ENCODE measurements at regions not wholly inside any gene's neighbourhood (a gene's known extent, or its start where the extent isn't known, plus 50 kb on each side); places are given as distances from the start of the nearest gene placed in this dataset.

DNA sequence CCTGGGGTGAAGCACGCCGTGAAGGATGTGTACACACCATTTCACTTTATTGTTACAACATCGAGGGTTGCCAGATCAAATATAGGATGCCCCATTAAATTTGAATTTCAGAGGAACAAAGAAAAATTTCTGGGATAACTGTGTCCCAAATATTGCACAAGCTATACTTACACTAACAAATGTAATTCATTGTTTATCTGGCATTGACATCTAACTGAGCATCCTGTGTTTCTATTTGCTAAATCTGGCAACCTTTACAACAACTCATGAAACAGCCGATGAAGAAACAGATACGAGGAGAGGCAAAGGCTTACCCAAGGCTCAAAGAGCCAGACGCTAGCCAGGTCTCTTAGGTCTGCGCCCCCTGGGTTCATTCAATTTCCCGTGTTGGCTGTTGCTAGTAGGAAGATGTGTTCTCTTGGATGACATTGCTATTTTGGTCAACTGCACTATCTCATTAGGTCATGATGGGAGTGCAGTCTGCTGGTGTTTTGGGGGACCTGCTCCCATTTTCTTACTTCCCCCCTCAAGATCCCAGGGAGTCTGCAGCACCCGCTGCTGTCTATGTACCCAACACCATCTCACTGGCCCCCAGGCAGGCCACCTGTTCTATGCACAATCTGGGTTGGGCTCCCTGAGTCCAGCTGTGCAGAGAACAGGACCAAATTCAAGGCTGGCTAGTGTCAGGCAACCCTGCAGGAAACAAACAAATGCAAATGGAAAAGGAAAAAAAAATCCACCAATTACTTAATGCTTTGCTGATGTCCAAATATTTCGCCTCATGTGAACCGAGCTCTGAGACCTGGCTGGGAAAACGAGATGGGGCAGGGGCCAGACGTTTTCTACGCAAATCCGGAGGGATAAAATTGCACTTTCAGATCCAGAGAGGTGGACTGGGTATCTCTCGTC lies 560.9 kb downstream of the MIAT start:
- TF ChIP-seq, protein P1, sequence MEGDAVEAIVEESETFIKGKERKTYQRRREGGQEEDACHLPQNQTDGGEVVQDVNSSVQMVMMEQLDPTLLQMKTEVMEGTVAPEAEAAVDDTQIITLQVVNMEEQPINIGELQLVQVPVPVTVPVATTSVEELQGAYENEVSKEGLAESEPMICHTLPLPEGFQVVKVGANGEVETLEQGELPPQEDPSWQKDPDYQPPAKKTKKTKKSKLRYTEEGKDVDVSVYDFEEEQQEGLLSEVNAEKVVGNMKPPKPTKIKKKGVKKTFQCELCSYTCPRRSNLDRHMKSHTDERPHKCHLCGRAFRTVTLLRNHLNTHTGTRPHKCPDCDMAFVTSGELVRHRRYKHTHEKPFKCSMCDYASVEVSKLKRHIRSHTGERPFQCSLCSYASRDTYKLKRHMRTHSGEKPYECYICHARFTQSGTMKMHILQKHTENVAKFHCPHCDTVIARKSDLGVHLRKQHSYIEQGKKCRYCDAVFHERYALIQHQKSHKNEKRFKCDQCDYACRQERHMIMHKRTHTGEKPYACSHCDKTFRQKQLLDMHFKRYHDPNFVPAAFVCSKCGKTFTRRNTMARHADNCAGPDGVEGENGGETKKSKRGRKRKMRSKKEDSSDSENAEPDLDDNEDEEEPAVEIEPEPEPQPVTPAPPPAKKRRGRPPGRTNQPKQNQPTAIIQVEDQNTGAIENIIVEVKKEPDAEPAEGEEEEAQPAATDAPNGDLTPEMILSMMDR (conservative IDR thresholded peaks at IDR 0.05; ENCODE audit: low read length), result no peak
- no peak overlapping the region for H3K4me3 ChIP-seq (ENCODE audit: low read length)
- peak; percentile 51 for DNase-seq (ENCODE audit: low read depth)

DNA sequence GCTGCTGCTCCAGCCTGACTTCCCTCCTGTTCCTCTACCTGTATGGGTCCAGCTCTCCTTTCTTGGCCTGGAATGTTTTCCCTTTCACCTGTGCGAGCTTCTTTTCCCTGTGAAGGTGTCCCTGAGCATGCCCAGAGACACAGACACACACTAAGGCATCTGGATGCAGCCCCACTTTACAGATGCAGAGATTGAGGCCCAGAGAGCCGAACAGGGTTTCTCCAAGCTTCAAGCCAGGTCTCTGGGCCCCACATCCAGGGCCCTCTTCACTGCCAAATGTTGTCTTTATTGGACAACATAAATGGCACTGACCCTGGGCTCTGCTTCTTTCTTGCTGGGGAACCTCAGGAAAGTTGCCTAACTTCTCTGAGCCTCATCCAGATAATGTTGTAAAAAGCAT lies 561.6 kb downstream of the MIAT start:
- TF ChIP-seq, protein P1 (conservative IDR thresholded peaks at IDR 0.05; ENCODE audit: low read length), result no peak
- no peak overlapping the region for H3K4me3 ChIP-seq (ENCODE audit: low read length)
- no peak for DNase-seq (ENCODE audit: low read depth)

DNA sequence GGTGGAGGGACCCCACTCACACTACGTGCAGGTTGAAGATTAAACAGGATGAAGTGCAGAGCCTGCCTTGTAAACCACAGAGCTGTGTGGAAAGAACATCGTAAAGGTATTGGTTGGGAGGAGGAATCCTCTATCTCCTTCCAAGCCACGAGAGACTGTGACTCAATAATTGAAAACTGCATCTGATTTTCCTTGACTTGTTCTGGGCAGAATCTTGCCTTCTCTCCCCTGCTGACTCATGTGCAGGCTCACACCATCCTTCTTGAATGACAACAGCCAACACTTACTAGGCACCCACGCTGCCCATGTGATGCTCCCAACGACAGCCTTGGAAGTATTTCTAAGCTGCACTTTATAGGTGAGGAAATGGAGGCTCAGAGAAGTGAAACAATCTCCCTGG lies 563.0 kb downstream of the MIAT start:
- H3K4me3 ChIP-seq (ENCODE audit: low read length), result no peak overlapping the region
- DNase-seq (ENCODE audit: low read depth), result peak; percentile 92
- TF ChIP-seq, protein P1 (conservative IDR thresholded peaks at IDR 0.05; ENCODE audit: low read length), result no peak

DNA sequence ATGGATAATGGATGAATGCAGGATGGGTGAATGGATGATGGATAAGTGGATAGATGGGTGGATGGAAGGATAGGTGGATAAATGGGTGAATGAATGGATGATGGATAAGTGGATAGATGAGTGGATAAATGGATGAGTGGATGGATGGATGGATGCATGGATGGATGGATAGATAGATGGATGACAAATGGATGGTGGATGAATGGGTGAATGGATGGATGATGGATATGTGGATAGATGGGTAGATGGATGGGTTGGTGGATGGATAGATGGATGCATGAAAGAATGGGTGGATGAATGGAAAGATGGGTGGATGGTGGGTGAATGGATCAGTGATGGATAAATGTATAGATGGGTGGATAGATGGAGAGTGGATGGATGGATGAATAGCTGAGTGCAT lies 564.8 kb downstream of the MIAT start:
- TF ChIP-seq, protein P1 (conservative IDR thresholded peaks at IDR 0.05; ENCODE audit: low read length), result no peak
- DNase-seq (ENCODE audit: low read depth), result no peak
- no peak overlapping the region for H3K4me3 ChIP-seq (ENCODE audit: low read length)

DNA sequence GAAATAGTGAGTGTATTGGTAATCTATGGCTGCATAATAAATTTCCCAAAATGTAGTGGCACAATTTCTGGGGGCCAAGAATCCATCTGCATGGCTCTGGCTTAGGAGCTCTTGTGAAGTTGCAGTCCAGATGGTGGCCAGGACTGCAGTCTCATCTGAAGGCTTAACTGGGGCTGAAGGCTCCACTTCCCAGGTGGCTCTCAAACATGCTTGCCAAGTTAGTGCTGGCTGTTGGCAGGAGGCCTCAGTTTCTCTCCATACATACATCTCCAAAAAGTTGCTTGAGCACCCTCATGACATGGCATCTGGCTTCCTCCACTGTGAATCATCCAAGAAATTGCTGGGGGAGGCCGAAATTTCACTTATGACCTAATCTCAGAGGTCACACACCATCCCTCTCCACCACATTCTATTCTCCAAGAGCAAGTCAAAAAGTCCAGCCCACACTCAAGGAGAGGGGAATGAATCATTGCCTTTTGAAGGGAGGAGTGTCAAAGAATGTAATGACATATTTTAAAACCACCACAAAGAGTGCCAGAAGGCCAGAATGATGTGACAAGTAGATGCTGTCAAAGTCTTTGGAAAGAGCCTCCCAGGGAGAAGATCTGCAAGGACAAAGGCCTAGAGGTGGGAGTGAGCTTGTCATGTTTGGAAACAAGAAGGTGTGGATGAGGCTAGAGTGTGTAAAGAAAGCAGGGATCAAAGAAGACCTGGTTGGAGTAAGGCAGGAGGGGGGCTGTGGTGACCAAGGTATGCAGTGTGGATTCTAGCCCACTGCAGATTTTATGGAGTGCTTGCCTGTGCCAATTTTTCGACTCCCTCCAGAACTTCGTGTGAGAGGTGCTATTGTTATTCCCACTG lies 566.2 kb downstream of the MIAT start:
- H3K4me3 ChIP-seq (ENCODE audit: low read length), result peak overlapping the region; percentile 1
- peak; percentile 98 for DNase-seq (ENCODE audit: low read depth)
- TF ChIP-seq, protein P1 (conservative IDR thresholded peaks at IDR 0.05; ENCODE audit: low read length), result no peak

DNA sequence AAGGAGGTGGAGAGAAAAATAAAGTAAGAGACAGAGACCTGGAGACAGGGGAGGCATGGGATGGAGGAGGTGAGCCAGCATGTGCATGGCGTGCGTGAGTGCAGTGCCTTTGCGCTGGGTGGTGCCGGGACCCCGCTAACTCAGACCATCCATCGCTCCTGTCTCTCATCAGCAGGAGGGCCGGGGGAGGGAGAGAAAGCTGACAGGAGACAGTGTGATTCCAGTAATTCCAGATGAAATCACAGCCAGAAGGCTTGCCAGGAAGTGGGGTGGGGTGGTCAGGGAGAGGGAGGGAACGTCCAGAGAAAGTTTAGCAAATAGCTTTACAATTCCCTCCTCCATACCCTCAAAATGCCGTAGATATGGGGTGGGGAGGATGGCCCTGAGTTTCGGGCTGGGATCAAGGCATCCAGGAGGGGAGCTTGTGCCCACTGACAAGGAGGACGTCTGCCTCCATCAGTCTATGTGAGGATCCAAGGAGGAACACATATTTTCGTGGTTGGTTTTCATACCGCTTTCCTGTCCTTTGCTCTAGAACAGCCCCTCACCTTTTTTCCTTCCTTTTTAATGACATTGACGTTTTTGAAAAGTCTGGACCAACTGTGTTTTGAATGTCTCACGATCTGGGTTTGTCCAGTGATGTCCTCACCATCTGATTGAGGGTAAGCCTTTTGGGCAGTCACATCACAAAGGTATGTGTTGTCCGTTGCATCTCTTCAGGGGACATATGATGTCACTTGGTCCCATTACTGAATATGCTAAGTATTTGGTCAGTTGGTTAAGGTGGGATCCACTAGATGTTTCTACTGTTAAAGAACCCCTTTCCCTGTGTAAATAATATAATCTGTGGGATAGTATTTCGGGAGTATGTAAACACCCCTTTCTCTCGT lies 567.3 kb downstream of the MIAT start:
- H3K4me3 ChIP-seq (ENCODE audit: low read length), result peak overlapping the region; percentile 24
- TF ChIP-seq, protein P1 (conservative IDR thresholded peaks at IDR 0.05; ENCODE audit: low read length), result no peak
- peak; percentile 90 for DNase-seq (ENCODE audit: low read depth)

All from AG10803 (cell line).